ENCODE measurements at regions not wholly inside any gene's neighbourhood (a gene's known extent, or its start where the extent isn't known, plus 50 kb on each side); places are given as distances from the start of the nearest gene placed in this dataset.
A peak's percentile ranks its signal among the peaks of the same experiment; 100 is the strongest.

- H3K36me3 Mint-ChIP-seq (ENCODE audit: low read depth) = no peaks in the 10 kb centered on the region
- H3K9me3 Mint-ChIP-seq = no peaks in the 10 kb centered on the region
- DNase-seq (ENCODE audit: low spot score) = no peak
- H3K27me3 Mint-ChIP-seq (ENCODE audit: low read depth) = peaks cover 31% of the 10 kb centered on the region
- H3K4me1 Mint-ChIP-seq (ENCODE audit: low read depth) = no peaks in the 10 kb centered on the region
- no peak overlapping the region for H3K27ac Mint-ChIP-seq
- no peak overlapping the region for H3K4me3 Mint-ChIP-seq
These were observed 117.7 kb downstream of the MRPL36 start for GRCh38 chr5:1681955-1682354.

- H3K4me3 Mint-ChIP-seq = no peak overlapping the region
- H3K36me3 Mint-ChIP-seq (ENCODE audit: low read depth) = no peaks in the 10 kb centered on the region
- no peaks in the 10 kb centered on the region for H3K4me1 Mint-ChIP-seq (ENCODE audit: low read depth)
- no peak overlapping the region for H3K27ac Mint-ChIP-seq
- peaks cover 74% of the 10 kb centered on the region for H3K27me3 Mint-ChIP-seq (ENCODE audit: low read depth)
- DNase-seq (ENCODE audit: low spot score) = no peak
- no peaks in the 10 kb centered on the region for H3K9me3 Mint-ChIP-seq
These were observed 126.5 kb downstream of the MRPL36 start for GRCh38 chr5:1673042-1673677.

GRCh38 chr5:1672396-1672795, 127.2 kb downstream of the MRPL36 start:
- Mint-ChIP-seq H3K9me3 (no peaks in the 10 kb centered on the region), H3K27me3 (ENCODE audit: low read depth) (peaks cover 71% of the 10 kb centered on the region), H3K4me1 (ENCODE audit: low read depth) (no peaks in the 10 kb centered on the region), H3K27ac (no peak overlapping the region), H3K4me3 (no peak overlapping the region), H3K36me3 (ENCODE audit: low read depth) (no peaks in the 10 kb centered on the region)
- no peak for DNase-seq (ENCODE audit: low spot score)

GRCh38 chr5:1671351-1671750, 128.3 kb downstream of the MRPL36 start:
- Mint-ChIP-seq H3K9me3 (no peaks in the 10 kb centered on the region), H3K27me3 (ENCODE audit: low read depth) (peaks cover 67% of the 10 kb centered on the region)

GRCh38 chr5:1670351-1670750, 129.3 kb downstream of the MRPL36 start:
- no peaks in the 10 kb centered on the region for H3K9me3 Mint-ChIP-seq
- no peak overlapping the region for H3K4me3 Mint-ChIP-seq
- no peaks in the 10 kb centered on the region for H3K36me3 Mint-ChIP-seq (ENCODE audit: low read depth)
- H3K27me3 Mint-ChIP-seq (ENCODE audit: low read depth) = peaks cover 75% of the 10 kb centered on the region
- H3K4me1 Mint-ChIP-seq (ENCODE audit: low read depth) = no peaks in the 10 kb centered on the region
- no peak for DNase-seq (ENCODE audit: low spot score)
- no peak overlapping the region for H3K27ac Mint-ChIP-seq

More at GRCh38 chr5:1671351-1671750, 128.3 kb downstream of the MRPL36 start:
- H3K27ac Mint-ChIP-seq = no peak overlapping the region
- no peaks in the 10 kb centered on the region for H3K36me3 Mint-ChIP-seq (ENCODE audit: low read depth)
- no peak for DNase-seq (ENCODE audit: low spot score)
- no peak overlapping the region for H3K4me3 Mint-ChIP-seq
- H3K4me1 Mint-ChIP-seq (ENCODE audit: low read depth) = no peaks in the 10 kb centered on the region

GRCh38 chr5:1669276-1670155, 130.1 kb downstream of the MRPL36 start:
- no peak for DNase-seq (ENCODE audit: low spot score)
- H3K36me3 Mint-ChIP-seq (ENCODE audit: low read depth) = no peaks in the 10 kb centered on the region

GRCh38 chr5:1668141-1668721, 131.4 kb downstream of the MRPL36 start:
- Mint-ChIP-seq H3K4me1 (ENCODE audit: low read depth) (no peaks in the 10 kb centered on the region), H3K4me3 (no peak overlapping the region), H3K27me3 (ENCODE audit: low read depth) (peaks cover 69% of the 10 kb centered on the region), H3K36me3 (ENCODE audit: low read depth) (no peaks in the 10 kb centered on the region), H3K27ac (no peak overlapping the region), H3K9me3 (no peaks in the 10 kb centered on the region)
- no peak for DNase-seq (ENCODE audit: low spot score)

More at GRCh38 chr5:1669276-1670155, 130.1 kb downstream of the MRPL36 start:
- Mint-ChIP-seq H3K4me3 (no peak overlapping the region), H3K27ac (no peak overlapping the region), H3K4me1 (ENCODE audit: low read depth) (no peaks in the 10 kb centered on the region), H3K9me3 (no peaks in the 10 kb centered on the region), H3K27me3 (ENCODE audit: low read depth) (peaks cover 77% of the 10 kb centered on the region)

GRCh38 chr5:1667648-1668140, 131.9 kb downstream of the MRPL36 start:
- no peaks in the 10 kb centered on the region for H3K4me1 Mint-ChIP-seq (ENCODE audit: low read depth)
- no peak overlapping the region for H3K27ac Mint-ChIP-seq
- no peak overlapping the region for H3K4me3 Mint-ChIP-seq

GRCh38 chr5:1666812-1667588, 132.6 kb downstream of the MRPL36 start:
- Mint-ChIP-seq H3K27me3 (ENCODE audit: low read depth) (peaks cover 57% of the 10 kb centered on the region), H3K4me3 (no peak overlapping the region), H3K36me3 (ENCODE audit: low read depth) (no peaks in the 10 kb centered on the region), H3K9me3 (no peaks in the 10 kb centered on the region), H3K4me1 (ENCODE audit: low read depth) (no peaks in the 10 kb centered on the region), H3K27ac (no peak overlapping the region)
- peak; percentile 29 for DNase-seq (ENCODE audit: low spot score)

More at GRCh38 chr5:1667648-1668140, 131.9 kb downstream of the MRPL36 start:
- DNase-seq (ENCODE audit: low spot score) = no peak
- H3K36me3 Mint-ChIP-seq (ENCODE audit: low read depth) = no peaks in the 10 kb centered on the region
- H3K27me3 Mint-ChIP-seq (ENCODE audit: low read depth) = peaks cover 64% of the 10 kb centered on the region
- H3K9me3 Mint-ChIP-seq = no peaks in the 10 kb centered on the region

- Mint-ChIP-seq H3K27ac (no peak overlapping the region), H3K36me3 (ENCODE audit: low read depth) (no peaks in the 10 kb centered on the region), H3K27me3 (ENCODE audit: low read depth) (peaks cover 50% of the 10 kb centered on the region), H3K9me3 (no peaks in the 10 kb centered on the region), H3K4me1 (ENCODE audit: low read depth) (no peaks in the 10 kb centered on the region), H3K4me3 (no peak overlapping the region)
- no peak for DNase-seq (ENCODE audit: low spot score)
These were observed 133.4 kb downstream of the MRPL36 start for GRCh38 chr5:1666221-1666620.

- Mint-ChIP-seq H3K4me3 (peak overlapping the region; percentile 6), H3K27ac (no peak overlapping the region), H3K4me1 (ENCODE audit: low read depth) (no peaks in the 10 kb centered on the region), H3K36me3 (ENCODE audit: low read depth) (no peaks in the 10 kb centered on the region), H3K9me3 (no peaks in the 10 kb centered on the region), H3K27me3 (ENCODE audit: low read depth) (peaks cover 46% of the 10 kb centered on the region)
- no peak for DNase-seq (ENCODE audit: low spot score)
These were observed 133.8 kb downstream of the MRPL36 start for GRCh38 chr5:1665803-1666202.

- Mint-ChIP-seq H3K4me1 (ENCODE audit: low read depth) (no peaks in the 10 kb centered on the region), H3K9me3 (no peaks in the 10 kb centered on the region), H3K27me3 (ENCODE audit: low read depth) (peaks cover 40% of the 10 kb centered on the region), H3K36me3 (ENCODE audit: low read depth) (no peaks in the 10 kb centered on the region), H3K4me3 (no peak overlapping the region), H3K27ac (no peak overlapping the region)
- no peak for DNase-seq (ENCODE audit: low spot score)
These were observed 134.4 kb downstream of the MRPL36 start for GRCh38 chr5:1665231-1665630.

- Mint-ChIP-seq H3K36me3 (ENCODE audit: low read depth) (no peaks in the 10 kb centered on the region), H3K27ac (no peak overlapping the region), H3K9me3 (no peaks in the 10 kb centered on the region), H3K27me3 (ENCODE audit: low read depth) (peaks cover 34% of the 10 kb centered on the region), H3K4me1 (ENCODE audit: low read depth) (no peaks in the 10 kb centered on the region), H3K4me3 (no peak overlapping the region)
- no peak for DNase-seq (ENCODE audit: low spot score)
These were observed 136.5 kb downstream of the MRPL36 start for GRCh38 chr5:1663186-1663585.

Measured in T-helper 2 cell treated with Interferon-gamma antibody and Interleukin-4, amounts not matched to agents 5 μg/mL and 100 μg/mL, for 36 hours (primary cell).